ENCODE measurements at regions not wholly inside any gene's neighbourhood (a gene's known extent, or its start where the extent isn't known, plus 50 kb on each side); places are given as distances from the start of the nearest gene placed in this dataset.

GRCh38 chr10:94088926-94089381 lies 95.2 kb downstream of the PLCE1 start:
- H2AK5ac ChIP-seq (ENCODE audit: low read length) = no peak overlapping the region
- DNase-seq = no peak
- H4K5ac ChIP-seq (ENCODE audit: low read length) = no peak overlapping the region
- H3K79me2 ChIP-seq (ENCODE audit: control insufficient read depth, insufficient read depth, low read length) = no peaks in the 10 kb centered on the region
- no peaks in the 10 kb centered on the region for H3K4me1 ChIP-seq (ENCODE audit: control insufficient read depth, low read depth, low read length)
- H3K56ac ChIP-seq (ENCODE audit: low read length) = no peak overlapping the region
- H3K18ac ChIP-seq (ENCODE audit: low read length) = no peak overlapping the region
- no peaks in the 10 kb centered on the region for H3K79me1 ChIP-seq (ENCODE audit: low read length)
- no peak overlapping the region for H3K4ac ChIP-seq (ENCODE audit: low read depth, low read length)
- H2BK5ac ChIP-seq (ENCODE audit: low read length) = no peak overlapping the region
- H3K27me3 ChIP-seq (ENCODE audit: insufficient read depth, low read length, poor library complexity) = no peaks in the 10 kb centered on the region
- WGBS (ENCODE audit: extremely low coverage, insufficient coverage, low lambda C conversion rate) = no CpG with 5 or more reads among the region's 7 CpGs
- no peaks in the 10 kb centered on the region for H3K36me3 ChIP-seq (ENCODE audit: control insufficient read depth, insufficient read depth, low read length)
- H3K4me3 ChIP-seq (ENCODE audit: low read length) = no peak overlapping the region
- no peak overlapping the region for H3K23ac ChIP-seq (ENCODE audit: low read length)
- H2BK15ac ChIP-seq (replicated peaks; ENCODE audit: low read depth) = no peak overlapping the region
- no peak overlapping the region for H3K9ac ChIP-seq (ENCODE audit: low read length)
- H3K4me2 ChIP-seq (ENCODE audit: low read length) = no peak overlapping the region
- no peak overlapping the region for H2BK120ac ChIP-seq (ENCODE audit: low read depth, low read length)
- H4K8ac ChIP-seq (ENCODE audit: low read depth, low read length) = no peak overlapping the region
- H3K27ac ChIP-seq (ENCODE audit: low read depth, low read length) = no peak overlapping the region

DNA sequence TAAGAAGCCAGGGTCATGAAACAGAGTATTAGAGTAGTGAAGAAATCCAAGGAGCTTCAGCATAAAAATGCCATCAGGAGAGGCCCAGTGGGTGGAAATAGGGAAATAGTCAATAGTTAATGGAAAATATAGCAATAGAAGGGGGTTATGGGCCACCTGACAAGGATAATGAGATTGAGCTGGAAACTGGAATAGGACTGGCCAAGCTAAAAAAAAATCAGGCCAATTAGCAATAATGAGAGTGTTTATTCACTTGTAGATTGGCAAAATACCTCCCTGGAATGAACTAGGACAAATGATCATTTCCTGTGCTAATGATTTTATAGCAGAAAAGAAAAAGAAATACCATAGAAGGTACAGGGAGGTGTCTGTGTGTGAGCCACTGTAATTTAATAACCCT lies 97.9 kb downstream of the PLCE1 start:
- Histone ChIP-seq H3K4me1 (ENCODE audit: control insufficient read depth, low read depth, low read length) (no peaks in the 10 kb centered on the region), H3K4ac (ENCODE audit: low read depth, low read length) (no peak overlapping the region), H3K9ac (ENCODE audit: low read length) (no peak overlapping the region), H2AK5ac (ENCODE audit: low read length) (no peak overlapping the region), H3K36me3 (ENCODE audit: control insufficient read depth, insufficient read depth, low read length) (no peaks in the 10 kb centered on the region), H3K27me3 (ENCODE audit: insufficient read depth, low read length, poor library complexity) (no peaks in the 10 kb centered on the region), H2BK15ac (replicated peaks; ENCODE audit: low read depth) (no peak overlapping the region), H2BK120ac (ENCODE audit: low read depth, low read length) (no peak overlapping the region), H4K5ac (ENCODE audit: low read length) (no peak overlapping the region), H2BK5ac (ENCODE audit: low read length) (no peak overlapping the region), H3K23ac (ENCODE audit: low read length) (no peak overlapping the region), H4K8ac (ENCODE audit: low read depth, low read length) (no peak overlapping the region), H3K27ac (ENCODE audit: low read depth, low read length) (no peak overlapping the region), H3K4me2 (ENCODE audit: low read length) (no peak overlapping the region), H3K79me1 (ENCODE audit: low read length) (no peaks in the 10 kb centered on the region), H3K56ac (ENCODE audit: low read length) (no peak overlapping the region), H3K79me2 (ENCODE audit: control insufficient read depth, insufficient read depth, low read length) (no peaks in the 10 kb centered on the region), H3K18ac (ENCODE audit: low read length) (no peak overlapping the region), H3K4me3 (ENCODE audit: low read length) (no peak overlapping the region)
- no peak for DNase-seq

GRCh38 chr10:94092848-94093247 lies 99.1 kb downstream of the PLCE1 start:
- Histone ChIP-seq H3K4ac (ENCODE audit: low read depth, low read length) (no peak overlapping the region), H2BK120ac (ENCODE audit: low read depth, low read length) (no peak overlapping the region), H3K9ac (ENCODE audit: low read length) (no peak overlapping the region), H3K36me3 (ENCODE audit: control insufficient read depth, insufficient read depth, low read length) (no peaks in the 10 kb centered on the region), H3K79me1 (ENCODE audit: low read length) (no peaks in the 10 kb centered on the region), H4K5ac (ENCODE audit: low read length) (no peak overlapping the region), H3K4me2 (ENCODE audit: low read length) (no peak overlapping the region), H2BK15ac (replicated peaks; ENCODE audit: low read depth) (no peak overlapping the region), H3K56ac (ENCODE audit: low read length) (no peak overlapping the region), H3K23ac (ENCODE audit: low read length) (no peak overlapping the region), H3K27me3 (ENCODE audit: insufficient read depth, low read length, poor library complexity) (no peaks in the 10 kb centered on the region), H2AK5ac (ENCODE audit: low read length) (no peak overlapping the region), H4K8ac (ENCODE audit: low read depth, low read length) (no peak overlapping the region), H3K4me3 (ENCODE audit: low read length) (no peak overlapping the region), H3K18ac (ENCODE audit: low read length) (no peak overlapping the region), H3K79me2 (ENCODE audit: control insufficient read depth, insufficient read depth, low read length) (no peaks in the 10 kb centered on the region), H2BK5ac (ENCODE audit: low read length) (no peak overlapping the region), H3K4me1 (ENCODE audit: control insufficient read depth, low read depth, low read length) (peaks cover 2% of the 10 kb centered on the region), H3K27ac (ENCODE audit: low read depth, low read length) (no peak overlapping the region)
- DNase-seq = no peak
- no CpG with 5 or more reads among the region's 1 CpG for WGBS (ENCODE audit: extremely low coverage, insufficient coverage, low lambda C conversion rate)

GRCh38 chr10:94093286-94093905 lies 99.7 kb downstream of the PLCE1 start:
- H3K9ac ChIP-seq (ENCODE audit: low read length) = no peak overlapping the region
- H3K23ac ChIP-seq (ENCODE audit: low read length) = no peak overlapping the region
- H2AK5ac ChIP-seq (ENCODE audit: low read length) = no peak overlapping the region
- no peak overlapping the region for H2BK15ac ChIP-seq (replicated peaks; ENCODE audit: low read depth)
- no peak overlapping the region for H4K8ac ChIP-seq (ENCODE audit: low read depth, low read length)
- no CpG with 5 or more reads among the region's 2 CpGs for WGBS (ENCODE audit: extremely low coverage, insufficient coverage, low lambda C conversion rate)
- no peak for DNase-seq
- H3K4me2 ChIP-seq (ENCODE audit: low read length) = no peak overlapping the region
- H2BK120ac ChIP-seq (ENCODE audit: low read depth, low read length) = no peak overlapping the region
- no peaks in the 10 kb centered on the region for H3K36me3 ChIP-seq (ENCODE audit: control insufficient read depth, insufficient read depth, low read length)
- no peaks in the 10 kb centered on the region for H3K27me3 ChIP-seq (ENCODE audit: insufficient read depth, low read length, poor library complexity)
- no peak overlapping the region for H3K27ac ChIP-seq (ENCODE audit: low read depth, low read length)
- H4K5ac ChIP-seq (ENCODE audit: low read length) = no peak overlapping the region
- H2BK5ac ChIP-seq (ENCODE audit: low read length) = no peak overlapping the region
- no peak overlapping the region for H3K56ac ChIP-seq (ENCODE audit: low read length)
- no peak overlapping the region for H3K4ac ChIP-seq (ENCODE audit: low read depth, low read length)
- H3K4me3 ChIP-seq (ENCODE audit: low read length) = no peak overlapping the region
- H3K18ac ChIP-seq (ENCODE audit: low read length) = no peak overlapping the region
- H3K79me2 ChIP-seq (ENCODE audit: control insufficient read depth, insufficient read depth, low read length) = no peaks in the 10 kb centered on the region
- H3K79me1 ChIP-seq (ENCODE audit: low read length) = no peaks in the 10 kb centered on the region
- peaks cover 2% of the 10 kb centered on the region for H3K4me1 ChIP-seq (ENCODE audit: control insufficient read depth, low read depth, low read length)

DNA sequence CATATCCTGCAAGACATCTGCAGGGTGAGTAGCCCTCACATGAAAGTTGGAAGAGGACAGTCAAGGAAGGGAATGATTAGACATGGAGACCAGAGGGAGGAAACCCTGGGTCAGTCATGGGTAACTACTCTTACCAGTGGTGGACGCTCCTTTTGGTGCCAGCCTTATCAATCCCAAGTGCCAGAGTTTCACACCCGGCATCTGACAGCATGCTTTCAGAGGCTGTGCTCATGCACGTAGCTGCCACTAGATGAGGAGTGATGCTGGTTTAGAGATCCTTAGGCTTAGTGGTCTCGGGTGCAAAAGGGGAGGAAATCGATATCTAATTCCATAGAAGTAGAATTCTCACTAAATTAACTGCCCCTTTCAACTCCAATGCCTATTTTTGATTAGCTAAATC lies 100.8 kb downstream of the PLCE1 start:
- Histone ChIP-seq H3K56ac (ENCODE audit: low read length) (no peak overlapping the region), H3K4me3 (ENCODE audit: low read length) (no peak overlapping the region), H2AK5ac (ENCODE audit: low read length) (no peak overlapping the region), H2BK5ac (ENCODE audit: low read length) (no peak overlapping the region), H3K27me3 (ENCODE audit: insufficient read depth, low read length, poor library complexity) (no peaks in the 10 kb centered on the region), H3K79me1 (ENCODE audit: low read length) (no peaks in the 10 kb centered on the region), H4K8ac (ENCODE audit: low read depth, low read length) (no peak overlapping the region), H3K4ac (ENCODE audit: low read depth, low read length) (no peak overlapping the region), H3K4me1 (ENCODE audit: control insufficient read depth, low read depth, low read length) (peaks cover 6% of the 10 kb centered on the region), H3K27ac (ENCODE audit: low read depth, low read length) (no peak overlapping the region), H2BK15ac (replicated peaks; ENCODE audit: low read depth) (no peak overlapping the region), H3K9ac (ENCODE audit: low read length) (no peak overlapping the region), H3K23ac (ENCODE audit: low read length) (no peak overlapping the region), H3K79me2 (ENCODE audit: control insufficient read depth, insufficient read depth, low read length) (no peaks in the 10 kb centered on the region), H3K4me2 (ENCODE audit: low read length) (no peak overlapping the region), H3K36me3 (ENCODE audit: control insufficient read depth, insufficient read depth, low read length) (no peaks in the 10 kb centered on the region), H3K18ac (ENCODE audit: low read length) (no peak overlapping the region), H2BK120ac (ENCODE audit: low read depth, low read length) (no peak overlapping the region), H4K5ac (ENCODE audit: low read length) (no peak overlapping the region)
- no CpG with 5 or more reads among the region's 5 CpGs for WGBS (ENCODE audit: extremely low coverage, insufficient coverage, low lambda C conversion rate)
- no peak for DNase-seq

DNA sequence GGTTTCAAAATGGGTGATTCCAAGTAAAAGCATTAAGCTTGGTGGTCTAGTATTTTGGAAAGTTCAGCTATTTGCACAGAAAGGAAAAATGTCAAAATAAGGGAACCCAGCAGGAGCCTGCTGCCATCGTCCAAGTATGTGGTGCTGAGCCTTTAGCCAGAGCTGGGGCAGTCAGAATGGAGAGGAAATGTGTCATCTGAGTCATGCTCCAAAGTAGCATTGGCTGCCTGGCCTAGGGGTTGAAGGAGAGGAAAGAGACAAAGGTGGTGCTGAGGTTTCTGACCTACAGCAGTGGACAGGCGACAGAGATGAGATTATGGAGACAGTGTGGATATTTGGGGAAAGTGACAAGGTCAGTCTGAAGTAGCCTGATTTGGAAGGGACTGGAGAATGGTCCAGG lies 103.9 kb downstream of the PLCE1 start:
- H2BK15ac ChIP-seq (replicated peaks; ENCODE audit: low read depth) = no peak overlapping the region
- H3K56ac ChIP-seq (ENCODE audit: low read length) = no peak overlapping the region
- no peak overlapping the region for H3K4me3 ChIP-seq (ENCODE audit: low read length)
- no peak overlapping the region for H3K9ac ChIP-seq (ENCODE audit: low read length)
- no peaks in the 10 kb centered on the region for H3K36me3 ChIP-seq (ENCODE audit: control insufficient read depth, insufficient read depth, low read length)
- no peaks in the 10 kb centered on the region for H3K79me2 ChIP-seq (ENCODE audit: control insufficient read depth, insufficient read depth, low read length)
- no peak overlapping the region for H3K4me2 ChIP-seq (ENCODE audit: low read length)
- no peak overlapping the region for H2BK120ac ChIP-seq (ENCODE audit: low read depth, low read length)
- H3K18ac ChIP-seq (ENCODE audit: low read length) = no peak overlapping the region
- no peak overlapping the region for H3K4ac ChIP-seq (ENCODE audit: low read depth, low read length)
- H3K23ac ChIP-seq (ENCODE audit: low read length) = no peak overlapping the region
- no peak overlapping the region for H4K8ac ChIP-seq (ENCODE audit: low read depth, low read length)
- H3K27ac ChIP-seq (ENCODE audit: low read depth, low read length) = no peak overlapping the region
- H3K4me1 ChIP-seq (ENCODE audit: control insufficient read depth, low read depth, low read length) = peaks cover 17% of the 10 kb centered on the region
- no CpG with 5 or more reads among the region's 2 CpGs for WGBS (ENCODE audit: extremely low coverage, insufficient coverage, low lambda C conversion rate)
- H2AK5ac ChIP-seq (ENCODE audit: low read length) = peak overlapping the region; percentile 95
- H3K27me3 ChIP-seq (ENCODE audit: insufficient read depth, low read length, poor library complexity) = no peaks in the 10 kb centered on the region
- no peak overlapping the region for H2BK5ac ChIP-seq (ENCODE audit: low read length)
- H3K79me1 ChIP-seq (ENCODE audit: low read length) = no peaks in the 10 kb centered on the region
- DNase-seq = no peak
- H4K5ac ChIP-seq (ENCODE audit: low read length) = no peak overlapping the region
